ENCODE measurements at regions not wholly inside any gene's neighbourhood (a gene's known extent, or its start where the extent isn't known, plus 50 kb on each side); places are given as distances from the start of the nearest gene placed in this dataset.
"Not testable (repeated sequence)": the region's sequence is repeated elsewhere in the genome, so short reads cannot be mapped to it uniquely, and the experiment has no call there.

GRCh38 chr9:30065888-30066287 lies 2318.6 kb upstream of the ACO1 start:
- H3K4me3 ChIP-seq (replicated peaks in 1 of 3; ENCODE audit: insufficient read depth in 1 of 3, low read depth in 1 of 3, low read length in 3 of 3) = no peak overlapping the region
- H3K27me3 ChIP-seq (ENCODE audit: control insufficient read depth in 2 of 2, insufficient read depth in 2 of 2, low read length in 2 of 2) = no peaks in the 10 kb centered on the region
- CTCF ChIA-PET = no interaction called here
- no peak overlapping the region for H3K27ac ChIP-seq (ENCODE audit: insufficient read depth, low read depth, low read length)
- TF ChIP-seq POLR2A (IDR thresholded peaks at IDR 0.05; ENCODE audit: low read depth, low read length) (no peak), FOS (IDR thresholded peaks at IDR 0.05; ENCODE audit: borderline replicate concordance, insufficient read depth, low read length) (no peak), GATA2 (IDR thresholded peaks at IDR 0.05; ENCODE audit: insufficient read depth, insufficient read length, low read depth, low read length) (no peak), JUN (IDR thresholded peaks at IDR 0.05; ENCODE audit: borderline replicate concordance, insufficient read depth, insufficient read length, low read depth) (no peak), EZH2 (IDR thresholded peaks at IDR 0.05; ENCODE audit: borderline replicate concordance, low read depth, low read length, severe bottlenecking) (no peak), MYC (IDR thresholded peaks at IDR 0.05; ENCODE audit: low read depth, low read length) (no peak), CTCF (IDR thresholded peaks at IDR 0.05; ENCODE audit: extremely low read depth in 1 of 2, insufficient read depth in 1 of 2, low read depth in 1 of 2, low read length in 2 of 2) (no peak), MAX (IDR thresholded peaks at IDR 0.05; ENCODE audit: insufficient read depth, insufficient read length) (no peak), POLR2AphosphoS5 (IDR thresholded peaks at IDR 0.05; ENCODE audit: insufficient read depth, low read depth, low read length) (no peak)
- no peak overlapping the region for H3K4me2 ChIP-seq (ENCODE audit: insufficient read depth, low read length)
- FAIRE-seq (no peak), DNase-seq (ENCODE audit: low read depth, low spot score) (no peak)
- POLR2A ChIA-PET = no interaction called here
- dilution Hi-C loops (cut with MboI; ENCODE audit: extremely low pct_ligation_motif_present, low sequenced_read_pairs) = no loop called here
- H3K9me3 ChIP-seq (replicated peaks; ENCODE audit: control insufficient read depth, insufficient read depth, low read length) = peaks cover 1% of the 10 kb centered on the region
- H3K9ac ChIP-seq (replicated peaks; ENCODE audit: extremely low read depth, insufficient read depth, low read length) = no peak overlapping the region
- no peaks in the 10 kb centered on the region for H3K79me2 ChIP-seq (ENCODE audit: control insufficient read depth, insufficient read depth, low read length)
- H4K20me1 ChIP-seq (replicated peaks; ENCODE audit: control insufficient read depth, extremely low read depth, insufficient read depth, low read length) = no peaks in the 10 kb centered on the region
- BruUV-seq (replicated peaks) = no TSS peak
- H3K9me1 ChIP-seq (replicated peaks; ENCODE audit: control insufficient read depth, extremely low read depth, insufficient read depth, low read length) = no peaks in the 10 kb centered on the region
- intact Hi-C loops (cut with micrococcal nuclease) = no loop called here
- no peak overlapping the region for H2AFZ ChIP-seq (ENCODE audit: low read depth, low read length)
- H3K4me1 ChIP-seq (ENCODE audit: control insufficient read depth, extremely low read depth, insufficient read depth, low read length) = no peaks in the 10 kb centered on the region
- H3K36me3 ChIP-seq (ENCODE audit: control insufficient read depth in 2 of 2, extremely low read depth in 1 of 2, insufficient read depth in 2 of 2, low read length in 2 of 2) = no peaks in the 10 kb centered on the region

GRCh38 chr9:30069236-30069635 lies 2315.2 kb upstream of the ACO1 start:
- intact Hi-C loops (cut with micrococcal nuclease); CTCF ChIA-PET: not testable (repeated sequence)

More at GRCh38 chr9:30069236-30069635, 2315.2 kb upstream of the ACO1 start:
- H2AFZ ChIP-seq (ENCODE audit: low read depth, low read length); POLR2A ChIA-PET; H3K4me3 ChIP-seq (replicated peaks in 1 of 3; ENCODE audit: insufficient read depth in 1 of 3, low read depth in 1 of 3, low read length in 3 of 3); H4K20me1 ChIP-seq (replicated peaks; ENCODE audit: control insufficient read depth, extremely low read depth, insufficient read depth, low read length); H3K4me2 ChIP-seq (ENCODE audit: insufficient read depth, low read length); DNase-seq (ENCODE audit: low read depth, low spot score); H3K27me3 ChIP-seq (ENCODE audit: control insufficient read depth in 2 of 2, insufficient read depth in 2 of 2, low read length in 2 of 2); BruUV-seq (replicated peaks); FAIRE-seq; H3K27ac ChIP-seq (ENCODE audit: insufficient read depth, low read depth, low read length); H3K4me1 ChIP-seq (ENCODE audit: control insufficient read depth, extremely low read depth, insufficient read depth, low read length); H3K9me1 ChIP-seq (replicated peaks; ENCODE audit: control insufficient read depth, extremely low read depth, insufficient read depth, low read length); H3K36me3 ChIP-seq (ENCODE audit: control insufficient read depth in 2 of 2, extremely low read depth in 1 of 2, insufficient read depth in 2 of 2, low read length in 2 of 2); H3K9me3 ChIP-seq (replicated peaks; ENCODE audit: control insufficient read depth, insufficient read depth, low read length); dilution Hi-C loops (cut with MboI; ENCODE audit: extremely low pct_ligation_motif_present, low sequenced_read_pairs); H3K79me2 ChIP-seq (ENCODE audit: control insufficient read depth, insufficient read depth, low read length); H3K9ac ChIP-seq (replicated peaks; ENCODE audit: extremely low read depth, insufficient read depth, low read length): not testable (repeated sequence)
